WTC11 (cell line): ENCODE measurements at regions not wholly inside any gene's neighbourhood (a gene's known extent, or its start where the extent isn't known, plus 50 kb on each side); places are given as distances from the start of the nearest gene placed in this dataset.

Experiments used
- CTCF ChIP-seq: fragments of 200-600 bp; IDR thresholded peaks from 2 replicates; pipeline ENCODE4 v1.8.0; 2022; ENCODE audit warnings: antibody characterized with exemption
- E2F1 ChIP-seq: sonication (generic); formaldehyde crosslinking; IDR thresholded peaks from 2 replicates; pipeline ENCODE4 v1.8.0; 2022; ENCODE audit warnings: mild to moderate bottlenecking, missing genetic modification reagents
- GABPB1 ChIP-seq: sonication (generic); formaldehyde crosslinking; IDR thresholded peaks from 2 replicates; pipeline ENCODE4 v1.8.1; 2023; ENCODE audit warnings: mild to moderate bottlenecking, missing genetic modification reagents
- SP1 ChIP-seq: sonication (generic); formaldehyde crosslinking; conservative IDR thresholded peaks from 2 replicates; pipeline ENCODE4 v1.8.1; 2022; ENCODE audit warnings: missing genetic modification reagents
- ZSCAN18 ChIP-seq: fragments of 250-450 bp; sonication (Bioruptor Pico); IDR thresholded peaks from 2 replicates; pipeline ENCODE4 v2.1.2; 2022; ENCODE audit warnings: mild to moderate bottlenecking, moderate library complexity

- TF ChIP-seq CTCF (no peak), GABPB1 (CRISPR knock-in tag) (no peak), E2F1 (CRISPR knock-in tag) (no peak), SP1 (no peak), ZSCAN18 (CRISPR knock-in tag) (no peak)
Measured at GRCh38 chr4:130233377-130234047, 1137.6 kb downstream of the C4orf33 start.
